ENCODE measurements at regions not wholly inside any gene's neighbourhood (a gene's known extent, or its start where the extent isn't known, plus 50 kb on each side); places are given as distances from the start of the nearest gene placed in this dataset.

DNA sequence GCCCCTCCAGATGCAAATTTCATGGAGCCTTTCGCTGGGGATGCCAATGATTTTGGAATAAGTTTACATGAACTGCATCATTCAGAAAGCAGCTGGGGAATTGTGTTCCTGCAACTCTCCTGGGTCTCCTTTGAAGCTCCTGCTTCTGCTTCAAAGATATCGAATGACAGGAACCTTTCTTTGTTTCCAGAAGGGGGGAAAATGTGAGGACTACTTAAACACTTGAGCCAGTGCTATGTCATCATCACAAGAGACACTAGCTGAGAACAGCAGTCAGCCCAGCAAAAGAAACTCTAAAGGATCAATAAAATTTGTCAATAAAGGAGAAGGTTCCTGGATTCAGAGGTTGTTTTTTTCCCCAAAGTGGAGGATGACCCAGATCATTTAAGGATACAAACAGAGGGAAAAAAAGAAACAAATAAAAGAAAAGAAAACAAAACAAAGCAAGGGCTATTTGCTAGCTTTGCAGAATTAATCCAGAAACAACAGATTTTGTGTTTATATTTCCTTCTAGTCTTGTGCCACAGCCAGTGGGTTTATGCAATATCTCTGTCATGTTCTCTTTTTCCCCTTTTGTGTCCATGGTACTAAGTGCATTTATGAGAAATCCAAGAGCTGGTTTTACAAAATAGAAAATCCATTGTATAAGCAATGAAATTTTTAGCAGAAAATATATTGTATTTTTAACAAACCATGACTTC is 463.7 kb downstream of the CDH2 start:
- TF ChIP-seq GABPA (IDR thresholded peaks at IDR 0.05; ENCODE audit: low read depth), result no peak
- TF ChIP-seq, protein P1, sequence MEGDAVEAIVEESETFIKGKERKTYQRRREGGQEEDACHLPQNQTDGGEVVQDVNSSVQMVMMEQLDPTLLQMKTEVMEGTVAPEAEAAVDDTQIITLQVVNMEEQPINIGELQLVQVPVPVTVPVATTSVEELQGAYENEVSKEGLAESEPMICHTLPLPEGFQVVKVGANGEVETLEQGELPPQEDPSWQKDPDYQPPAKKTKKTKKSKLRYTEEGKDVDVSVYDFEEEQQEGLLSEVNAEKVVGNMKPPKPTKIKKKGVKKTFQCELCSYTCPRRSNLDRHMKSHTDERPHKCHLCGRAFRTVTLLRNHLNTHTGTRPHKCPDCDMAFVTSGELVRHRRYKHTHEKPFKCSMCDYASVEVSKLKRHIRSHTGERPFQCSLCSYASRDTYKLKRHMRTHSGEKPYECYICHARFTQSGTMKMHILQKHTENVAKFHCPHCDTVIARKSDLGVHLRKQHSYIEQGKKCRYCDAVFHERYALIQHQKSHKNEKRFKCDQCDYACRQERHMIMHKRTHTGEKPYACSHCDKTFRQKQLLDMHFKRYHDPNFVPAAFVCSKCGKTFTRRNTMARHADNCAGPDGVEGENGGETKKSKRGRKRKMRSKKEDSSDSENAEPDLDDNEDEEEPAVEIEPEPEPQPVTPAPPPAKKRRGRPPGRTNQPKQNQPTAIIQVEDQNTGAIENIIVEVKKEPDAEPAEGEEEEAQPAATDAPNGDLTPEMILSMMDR (IDR thresholded peaks at IDR 0.05; ENCODE audit: insufficient read depth, low read length), result no peak

All from HL-60 (cell line).